NCI-H2107 treated with DMSO at 0.1 percent for 48 hours (cell line): ENCODE measurements at regions not wholly inside any gene's neighbourhood (a gene's known extent, or its start where the extent isn't known, plus 50 kb on each side); places are given as distances from the start of the nearest gene placed in this dataset.

Source experiments
- DNase-seq: peaks from one replicate; lab custom pipeline; 2025; ENCODE audit not compliant: unreplicated experiment; lab: John Stamatoyannopoulos, UW

DNA sequence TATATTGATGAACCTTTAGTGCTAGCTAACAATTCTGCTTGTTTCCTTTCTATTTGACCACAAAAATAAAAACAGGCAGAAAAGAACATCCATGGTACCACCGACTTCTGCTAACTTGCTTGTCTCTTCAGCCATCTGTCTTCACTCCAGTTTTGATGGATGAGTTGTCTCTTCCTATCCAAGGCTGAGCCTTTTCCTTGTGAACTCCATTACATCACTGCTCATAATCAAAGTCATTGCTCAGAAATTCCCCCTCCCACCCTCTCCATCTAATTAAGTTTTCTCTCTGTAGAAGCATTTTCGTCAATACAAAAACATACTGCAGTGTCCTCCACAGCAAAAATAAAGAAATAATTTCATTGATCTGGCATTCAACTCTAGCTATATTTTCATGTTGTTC lies 184.4 kb downstream of the SPCS3 start:
- DNase-seq = no peak

DNA sequence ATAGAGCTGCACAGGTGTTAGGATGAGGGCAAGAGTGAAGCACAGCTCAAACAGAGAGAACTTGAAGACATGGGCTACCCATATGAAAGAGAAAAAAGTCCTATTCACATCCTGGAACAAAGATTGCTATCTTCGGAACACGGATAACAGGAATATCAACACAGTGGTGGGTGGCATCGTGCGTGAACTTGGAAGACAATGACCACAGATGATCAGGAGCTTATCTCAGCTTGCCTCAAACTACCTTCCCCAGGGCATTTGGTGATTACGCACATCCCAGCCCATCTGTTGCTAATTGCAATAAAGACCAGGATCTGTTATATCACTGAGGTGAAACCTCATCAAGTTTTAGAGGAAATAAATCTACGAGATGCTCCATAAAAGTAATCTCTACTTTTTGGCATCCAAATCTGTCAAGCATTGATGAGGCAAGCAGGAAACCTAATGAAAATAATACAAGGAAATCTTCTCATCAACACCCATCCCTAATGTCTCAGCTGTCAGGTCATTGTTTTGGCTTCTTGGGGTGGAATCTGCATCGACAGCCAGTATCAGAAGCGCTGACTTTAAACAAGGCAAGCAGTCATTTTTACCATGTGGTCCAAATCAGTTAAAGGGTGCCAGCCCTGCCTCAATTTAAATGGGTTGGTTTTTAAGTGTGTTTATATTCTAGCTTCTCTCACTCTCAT lies 188.2 kb downstream of the SPCS3 start:
- no peak for DNase-seq

DNA sequence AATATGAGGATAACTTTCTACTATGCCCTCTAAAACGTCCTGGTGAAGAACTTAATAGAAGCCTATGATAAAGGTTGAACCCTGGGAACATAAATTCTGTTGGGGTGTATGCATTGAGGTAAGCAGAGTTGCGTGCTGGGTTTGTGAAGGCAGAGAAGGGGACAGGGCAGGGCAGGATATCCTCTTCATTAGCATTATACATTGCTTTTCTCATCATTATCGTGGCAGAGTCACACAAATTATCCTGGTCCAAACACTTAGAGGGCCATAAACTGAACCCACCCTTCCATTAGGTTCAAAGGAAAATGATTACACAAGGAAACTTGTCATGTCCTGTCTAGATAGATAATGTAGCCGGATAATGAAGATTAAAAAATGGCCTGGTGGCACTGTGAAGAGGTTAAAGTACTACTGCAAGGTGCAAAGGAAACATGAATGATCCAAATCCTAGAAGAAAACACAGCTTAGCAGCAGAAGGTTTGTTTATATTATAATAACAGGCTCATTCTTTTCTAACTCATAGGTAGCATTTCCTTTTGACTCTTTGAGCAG lies 189.1 kb downstream of the SPCS3 start:
- DNase-seq = no peak

DNA sequence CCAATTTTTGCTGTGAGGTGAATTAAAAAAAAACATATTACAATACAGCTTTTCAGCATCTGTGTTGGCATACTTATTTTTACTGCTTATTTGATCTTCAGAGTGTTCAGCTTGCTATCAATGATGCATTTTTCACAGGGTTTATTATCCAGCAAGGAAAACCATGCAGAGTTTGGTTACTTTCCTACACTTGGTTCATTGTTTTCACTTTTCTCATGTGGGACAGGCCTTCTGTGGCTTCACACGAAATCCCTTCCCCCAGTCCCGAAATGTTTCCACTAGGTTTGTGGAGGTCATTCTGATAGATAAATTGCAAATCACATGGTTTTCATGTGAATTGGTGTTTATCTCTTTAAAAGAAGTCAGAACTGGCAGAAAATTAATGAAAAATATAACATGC lies 205.8 kb downstream of the SPCS3 start:
- no peak for DNase-seq

DNA sequence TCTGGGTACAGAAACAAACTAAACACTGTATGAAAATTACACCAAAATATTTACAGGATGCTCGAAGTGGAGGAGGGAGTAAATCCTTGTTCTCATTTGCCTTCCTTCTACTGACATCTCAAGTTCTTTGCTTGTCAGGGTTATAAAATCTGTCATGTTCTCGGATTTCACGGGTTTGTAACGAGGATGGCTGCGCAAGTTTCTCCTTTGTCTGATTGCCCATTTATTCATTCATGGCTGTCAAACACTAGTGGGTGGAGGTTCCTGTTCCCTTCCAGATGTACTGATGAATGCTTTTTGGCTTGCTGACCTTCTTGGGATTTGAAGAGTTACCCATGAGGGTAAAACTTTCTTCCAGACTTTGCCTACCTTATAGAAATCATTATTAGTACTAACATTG lies 206.9 kb downstream of the SPCS3 start:
- no peak for DNase-seq

DNA sequence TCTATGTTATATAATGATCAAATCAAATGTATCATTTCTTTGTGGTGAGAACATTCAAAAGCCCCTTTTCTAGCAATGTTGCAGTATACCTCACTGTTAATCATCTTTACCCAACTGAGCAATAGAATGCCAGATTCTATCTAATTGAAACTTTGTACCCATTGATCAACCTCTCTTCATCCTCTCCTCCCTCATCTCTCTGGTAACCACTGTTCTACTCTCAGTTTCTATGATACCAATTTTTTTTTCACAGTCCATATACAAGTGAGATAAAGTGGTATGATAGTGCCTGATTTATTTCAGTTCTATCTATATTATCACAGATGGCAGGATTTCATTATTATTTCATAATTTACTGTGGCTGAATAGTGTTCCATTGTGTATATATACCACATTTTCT lies 209.8 kb downstream of the SPCS3 start:
- DNase-seq = no peak

DNA sequence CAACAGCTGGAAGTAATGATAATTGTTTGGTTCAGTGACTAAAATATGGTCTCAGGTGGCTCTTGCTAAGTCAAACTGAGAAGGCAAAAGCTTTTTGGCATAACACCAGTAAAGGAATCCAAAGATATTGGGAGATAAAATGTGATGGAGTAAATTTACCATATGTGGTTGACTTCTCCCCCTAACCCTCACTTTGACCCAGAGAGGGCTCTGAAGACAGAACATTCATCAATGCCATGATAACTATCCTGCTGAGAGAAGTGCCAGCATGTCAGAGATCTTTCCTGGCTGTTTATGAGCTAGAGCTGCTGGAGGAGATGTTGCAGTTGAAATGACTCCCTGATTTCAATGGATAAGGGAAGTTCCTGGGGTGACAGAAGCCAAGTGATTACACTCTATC lies 213.4 kb downstream of the SPCS3 start:
- no peak for DNase-seq

DNA sequence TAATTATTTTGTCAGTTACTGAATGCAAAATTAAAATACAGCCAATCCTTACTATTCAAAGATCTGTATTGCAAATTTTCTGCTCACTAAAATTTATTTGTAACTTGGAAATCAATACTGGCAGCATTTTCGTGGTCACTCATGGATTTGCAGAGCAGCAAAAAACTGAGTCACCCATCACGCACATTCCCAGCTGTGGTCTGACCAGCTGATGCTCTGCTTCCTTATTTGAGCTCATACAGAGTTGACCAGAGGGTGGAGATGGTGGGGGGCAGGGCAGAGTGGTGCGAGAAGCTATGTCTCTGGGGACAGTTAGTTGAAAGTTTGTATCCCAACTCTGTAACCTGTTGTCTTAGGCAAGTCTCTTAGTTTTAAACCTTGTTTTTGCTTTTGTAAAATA lies 214.8 kb downstream of the SPCS3 start:
- DNase-seq = no peak

DNA sequence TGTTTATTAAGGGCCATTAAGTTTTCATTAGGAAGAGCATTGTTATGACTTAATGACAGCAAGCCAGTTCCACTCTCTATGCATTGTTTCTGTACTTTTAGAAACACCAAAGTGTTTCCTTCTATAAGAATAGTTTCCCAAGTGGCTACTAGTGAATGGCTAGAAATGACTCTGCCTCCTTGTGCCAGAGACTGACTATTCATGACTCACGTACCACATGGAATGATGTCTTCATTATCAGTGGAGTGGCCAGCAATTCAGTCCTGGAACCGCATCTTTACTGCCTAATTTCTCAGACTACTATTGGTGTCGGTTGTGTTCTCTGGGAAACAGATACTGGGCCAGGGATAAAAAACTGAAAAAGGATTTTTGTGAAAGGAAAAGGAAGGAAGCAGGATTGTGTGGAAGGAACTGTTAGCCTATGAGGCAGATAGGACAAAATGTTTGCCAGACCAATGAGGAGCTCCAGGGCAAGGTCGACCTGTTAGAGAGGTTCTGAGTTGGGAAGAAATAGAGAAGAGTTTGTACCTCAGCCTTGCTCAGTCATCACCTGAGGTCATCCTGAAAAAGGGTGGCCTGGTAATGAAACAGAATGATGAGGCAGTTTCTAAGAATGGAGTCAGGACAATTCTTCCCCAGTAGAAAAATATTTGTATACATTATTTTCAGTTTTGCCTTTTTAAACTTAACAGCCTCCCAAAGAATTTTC lies 218.6 kb downstream of the SPCS3 start:
- DNase-seq = no peak

DNA sequence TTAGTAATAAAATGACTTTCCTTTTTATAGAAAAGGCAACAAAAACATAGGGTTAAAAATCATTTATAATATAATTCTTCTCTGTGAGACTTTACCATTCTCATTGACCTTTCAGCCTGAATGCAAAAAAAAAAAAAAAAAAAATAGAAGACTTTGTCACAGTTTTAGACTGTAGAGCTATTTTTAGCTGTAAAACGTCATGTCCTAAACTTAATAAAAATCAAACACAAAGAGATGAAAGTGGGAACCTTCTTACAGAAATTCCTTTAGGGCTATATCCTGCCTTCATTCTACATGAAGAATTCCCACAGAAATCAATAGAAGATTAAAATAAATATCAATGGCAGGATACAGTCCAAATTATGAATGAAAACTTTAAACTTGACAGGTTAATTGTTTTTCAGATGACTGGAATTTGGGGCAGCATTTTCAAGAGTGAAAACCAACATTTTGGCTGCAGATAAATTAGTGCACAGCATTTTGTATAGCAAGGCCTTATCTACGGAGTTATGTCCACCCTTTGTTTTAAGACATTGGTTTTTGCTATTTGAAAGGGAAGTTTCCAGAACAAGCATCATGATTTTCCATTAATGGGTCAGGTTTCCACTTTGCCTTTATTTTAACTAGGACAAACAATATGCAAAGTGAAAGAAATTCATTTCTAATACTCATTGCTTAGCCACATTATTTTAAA lies 219.5 kb downstream of the SPCS3 start:
- DNase-seq = no peak

DNA sequence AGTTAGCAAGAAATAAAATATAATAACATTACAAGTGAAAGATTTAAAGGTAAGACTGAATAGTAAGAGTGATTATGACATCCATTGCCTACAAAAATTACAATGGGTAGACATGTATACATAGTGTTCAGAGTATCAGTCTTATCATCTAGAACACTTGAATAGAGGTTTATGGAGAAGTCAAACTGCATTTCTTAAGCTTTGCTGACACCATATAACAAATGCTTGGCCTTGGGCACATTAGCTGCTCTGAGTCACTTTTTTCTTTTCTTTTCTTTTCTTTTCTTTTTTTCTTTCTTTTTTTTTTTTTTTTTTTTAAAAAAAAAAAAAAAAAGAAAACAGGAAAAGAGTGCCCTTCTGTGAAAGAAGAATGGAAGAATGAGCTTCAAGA lies 220.0 kb downstream of the SPCS3 start:
- no peak for DNase-seq

DNA sequence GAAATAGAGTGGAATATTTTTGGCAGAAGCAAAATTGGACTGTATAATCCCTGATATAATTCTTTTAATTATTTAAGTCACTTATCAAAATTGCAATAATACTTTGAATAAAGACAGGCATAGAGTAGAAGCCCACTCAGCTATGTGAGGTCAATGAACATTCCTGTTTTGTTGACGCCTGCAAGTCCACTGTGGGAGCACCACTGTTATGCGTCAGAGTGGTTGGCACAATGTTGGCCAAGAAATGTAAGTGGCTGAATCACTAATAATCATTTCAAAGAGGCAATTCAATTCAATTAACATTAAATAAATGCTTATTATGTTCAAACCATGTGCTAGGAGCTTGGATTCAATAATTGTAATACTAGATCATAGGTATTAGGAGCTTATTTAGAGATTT lies 221.0 kb downstream of the SPCS3 start:
- no peak for DNase-seq

DNA sequence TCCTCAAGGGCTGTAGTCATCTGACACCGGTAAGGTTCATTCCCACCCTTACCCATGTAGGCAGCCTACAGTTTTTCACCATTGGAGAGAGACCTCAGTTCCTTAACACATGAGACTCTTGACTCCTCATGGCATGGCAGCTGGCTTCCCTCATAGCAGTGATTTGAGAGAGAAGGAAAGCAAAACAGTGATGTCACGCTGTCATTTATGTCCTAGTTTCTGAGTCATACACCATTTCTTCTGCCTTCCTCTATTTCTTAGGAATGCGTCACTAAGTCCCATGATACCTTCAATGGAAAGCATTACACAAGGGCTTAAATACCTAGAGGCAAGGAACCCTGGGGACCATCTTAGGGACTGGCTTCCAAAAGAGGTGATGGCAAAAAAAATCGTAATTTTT lies 226.1 kb downstream of the SPCS3 start:
- DNase-seq = no peak

DNA sequence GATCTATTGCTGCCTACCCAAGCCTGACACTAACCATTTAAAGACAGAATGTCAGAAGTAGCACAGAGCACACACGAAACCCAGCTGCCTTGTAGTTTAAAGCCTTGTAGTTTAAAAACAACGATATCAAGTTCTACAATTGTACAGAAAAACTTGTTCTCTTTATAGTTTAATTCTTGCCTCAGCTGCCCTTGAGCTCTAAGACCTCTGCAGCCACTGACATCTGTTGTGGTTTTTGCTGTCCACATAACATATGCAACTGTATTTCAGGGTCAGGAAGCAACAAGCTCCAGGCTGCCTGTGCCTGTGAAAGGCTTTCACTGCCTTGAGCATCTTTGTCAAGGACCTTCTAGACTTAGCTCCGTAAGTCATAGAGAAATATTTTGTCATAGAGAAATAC lies 227.2 kb downstream of the SPCS3 start:
- DNase-seq = no peak

DNA sequence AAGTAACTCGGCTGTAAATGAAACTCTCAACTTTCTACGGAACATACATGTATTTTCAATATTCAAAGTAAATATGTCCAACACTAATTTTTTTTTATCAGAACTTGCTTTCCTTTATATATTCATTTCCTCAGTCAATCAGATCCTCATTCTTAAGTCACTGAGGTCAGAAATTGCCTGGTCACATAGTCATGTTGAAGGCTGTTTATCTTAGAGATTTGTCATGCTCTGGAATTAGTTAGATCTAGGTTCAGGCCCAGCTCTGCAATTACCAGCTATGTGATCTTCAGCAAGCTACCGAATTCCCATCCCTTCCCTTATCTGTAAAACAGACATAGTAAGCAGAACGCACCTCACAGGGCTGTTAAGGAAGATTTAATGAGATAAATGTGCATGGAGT lies 228.8 kb downstream of the SPCS3 start:
- DNase-seq = no peak

DNA sequence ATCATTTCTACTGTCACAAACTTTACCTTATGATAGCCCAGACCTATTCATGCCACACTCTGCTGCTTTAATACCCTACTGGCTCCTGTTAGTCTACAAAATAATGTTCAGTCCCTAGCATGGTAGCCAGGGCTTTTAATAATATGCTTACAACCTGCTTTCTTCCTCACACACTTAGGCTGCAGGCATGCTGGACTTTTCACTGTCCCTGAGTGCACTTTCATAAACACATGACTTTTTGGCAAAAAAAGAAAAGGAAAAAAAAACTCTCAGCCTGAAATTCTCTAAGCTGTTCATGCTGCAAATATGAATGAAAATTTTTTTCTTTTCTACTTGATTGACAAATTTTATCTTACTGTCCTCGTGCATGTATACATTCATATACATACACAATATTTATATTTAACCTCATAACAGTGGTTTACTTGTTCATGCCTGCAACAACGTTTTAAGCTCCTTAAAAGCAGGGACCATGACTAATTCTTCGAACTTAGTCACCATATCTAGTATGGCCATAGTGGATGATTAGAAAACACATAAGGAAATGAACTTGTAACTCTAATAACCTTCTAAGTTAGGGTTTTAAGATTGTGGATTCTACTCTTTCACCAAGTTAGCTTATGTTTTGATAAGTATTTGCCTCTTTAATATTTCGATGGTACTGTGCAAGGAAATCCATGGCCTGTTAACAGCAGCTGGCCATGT lies 229.5 kb downstream of the SPCS3 start:
- DNase-seq = no peak

DNA sequence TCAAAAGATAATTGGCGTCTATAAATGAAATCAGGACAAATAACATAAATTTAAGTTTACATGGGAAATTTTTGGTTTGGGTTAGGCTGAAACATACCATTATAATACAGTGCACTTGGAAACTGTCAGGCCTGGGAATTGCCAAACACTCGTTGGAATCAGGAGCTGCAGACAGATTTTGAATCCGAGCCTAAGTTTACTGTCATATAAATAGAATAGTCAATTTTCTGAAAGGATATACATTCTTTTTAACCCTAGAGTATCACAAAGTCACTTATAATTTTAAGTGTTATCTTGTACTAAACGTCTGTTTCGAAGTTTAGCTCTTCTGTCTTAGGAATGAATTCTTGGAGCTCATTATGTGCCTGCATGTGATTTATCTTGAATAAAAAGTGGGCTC lies 234.1 kb downstream of the VEGFC start:
- no peak for DNase-seq

DNA sequence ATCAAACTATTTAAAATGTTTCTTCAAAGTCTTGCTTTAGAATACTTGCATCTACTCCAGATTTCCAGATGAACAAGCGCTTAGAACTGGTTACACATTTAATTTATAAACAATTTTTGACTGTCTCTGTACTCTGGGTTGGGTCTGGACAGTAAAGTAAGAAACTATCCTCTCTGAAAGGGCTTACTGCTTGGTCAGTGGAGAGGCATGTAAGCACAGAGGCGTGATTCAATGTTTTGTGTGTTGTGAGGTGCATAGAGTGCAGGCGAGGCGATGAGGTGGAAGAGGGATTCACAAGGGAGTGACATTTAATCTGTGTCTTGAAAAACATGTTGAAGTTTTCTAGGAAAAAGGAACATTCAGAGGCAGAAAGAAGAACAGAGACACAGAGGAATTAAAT lies 231.4 kb downstream of the VEGFC start:
- no peak for DNase-seq

DNA sequence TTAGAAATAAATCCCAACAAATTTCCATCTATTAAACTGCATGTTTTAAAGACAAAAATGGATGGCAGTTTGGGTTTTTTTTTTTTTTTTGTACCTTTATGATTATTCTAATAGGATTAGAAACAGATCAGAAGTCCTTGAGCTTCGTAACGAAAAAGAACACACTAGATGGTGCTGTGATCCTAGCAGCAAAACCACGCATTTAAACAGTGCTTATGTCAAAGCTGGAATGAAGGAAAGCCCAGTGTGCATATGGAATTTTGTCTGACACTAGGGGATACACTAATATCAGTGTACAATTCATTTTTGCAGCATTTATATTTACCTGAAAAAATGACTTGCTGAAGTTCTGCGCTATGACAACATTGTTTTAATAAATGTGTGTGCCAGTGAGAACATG lies 229.1 kb downstream of the VEGFC start:
- DNase-seq = no peak

DNA sequence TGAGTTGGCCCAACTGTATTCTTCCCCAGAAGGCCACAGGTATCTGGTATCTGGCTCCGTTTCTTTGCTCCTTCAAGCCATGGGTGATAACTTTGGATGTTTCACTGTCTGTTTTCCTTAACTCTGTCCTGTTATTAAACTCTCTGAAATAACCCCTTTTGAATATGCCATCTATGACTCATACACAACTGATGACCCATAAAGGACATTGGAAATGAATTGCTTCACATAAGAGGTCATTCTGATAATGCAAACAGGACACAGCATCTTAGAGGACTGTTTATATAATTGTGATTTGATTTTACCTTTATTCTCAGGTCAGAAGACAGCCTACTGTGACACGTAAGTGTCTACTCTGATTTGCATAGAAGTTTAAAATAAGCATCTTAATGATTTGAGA lies 227.7 kb downstream of the VEGFC start:
- DNase-seq = no peak

DNA sequence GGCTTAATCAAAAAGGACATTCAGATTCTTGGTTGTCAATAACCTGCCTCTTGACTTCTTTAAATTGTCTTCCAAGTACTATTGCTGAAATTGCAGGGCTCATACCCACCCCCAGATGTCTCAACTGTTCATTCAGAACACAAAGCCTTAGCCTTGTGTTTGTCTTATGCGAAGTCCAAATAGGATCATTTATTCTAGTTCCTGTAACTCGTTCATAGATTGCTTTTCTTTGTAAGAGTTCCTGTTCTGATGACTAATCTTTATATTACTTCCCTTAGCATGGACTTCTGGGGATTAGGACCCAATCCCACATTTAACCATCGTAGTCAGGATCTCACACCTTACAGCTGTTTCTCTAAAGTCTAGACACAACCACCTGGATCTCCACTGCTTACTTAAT lies 226.0 kb downstream of the VEGFC start:
- no peak for DNase-seq

DNA sequence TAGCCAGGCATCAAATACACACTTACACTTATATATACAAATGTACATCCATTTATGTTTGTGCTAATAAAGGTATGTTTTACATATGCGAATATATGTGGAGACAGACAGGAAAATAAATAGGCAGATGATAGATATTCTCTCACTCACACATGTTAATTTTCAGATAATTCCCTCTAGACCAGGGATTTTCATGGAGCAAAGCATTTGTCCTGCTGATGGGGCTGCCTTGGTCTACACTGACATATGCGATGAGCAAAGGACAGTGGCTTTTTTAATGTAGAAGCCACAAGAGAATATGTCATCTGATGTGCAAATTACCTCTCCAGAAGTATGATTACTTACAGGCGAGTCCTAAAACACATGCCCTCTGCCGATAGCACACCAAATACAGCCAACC lies 224.5 kb downstream of the VEGFC start:
- DNase-seq = no peak
